Natural killer cell treated with Interleukin-12 subunit alpha and Interleukin-12 subunit beta and Interleukin-15 and Interleukin-18, amount 100 ng/mL, for 72 hours (primary cell): ENCODE measurements at regions not wholly inside any gene's neighbourhood (a gene's known extent, or its start where the extent isn't known, plus 50 kb on each side); places are given as distances from the start of the nearest gene placed in this dataset.
A peak's percentile ranks its signal among the peaks of the same experiment; 100 is the strongest.

ENCODE experiments used
- ATAC-seq, 2 donors: fragments of 150-1000 bp; cut with Tn5 transposase in 1 of 2; sonication (Bioruptor Pico), chemical (Tn5 transposase) in 1 of 2; 2 replicates each; pipeline ENCODE4 v1.10.0; 2021
- DNase-seq: peaks from one replicate; pipeline ENCODE4 v3.0.0; 2022; ENCODE audit warnings: low spot score
- H3K27ac Mint-ChIP-seq, 2 donors: 1 replicate in 1 of 2; 2 replicates in 1 of 2; pipeline ENCODE4 v1.8.0; 2022; ENCODE audit warnings: mixed read lengths in 2 of 2, mild to moderate bottlenecking in 1 of 2, moderate library complexity in 1 of 2
- H3K27me3 Mint-ChIP-seq, 2 donors: 1 replicate in 1 of 2; 2 replicates in 1 of 2; pipeline ENCODE4 v1.8.0; 2022; ENCODE audit warnings: mixed read lengths in 2 of 2
- H3K36me3 Mint-ChIP-seq: one replicate; pipeline ENCODE4 v1.8.0; 2022; ENCODE audit warnings: mixed read lengths
- H3K4me1 Mint-ChIP-seq, 2 donors: 1 replicate in 1 of 2; 2 replicates in 1 of 2; pipeline ENCODE4 v1.8.0; 2022; ENCODE audit warnings: low read depth in 2 of 2, mixed read lengths in 2 of 2, mild to moderate bottlenecking in 1 of 2
- H3K4me3 Mint-ChIP-seq: one replicate; pipeline ENCODE4 v1.8.0; 2022; ENCODE audit warnings: mixed read lengths
- H3K9me3 Mint-ChIP-seq: 2 replicates; pipeline ENCODE4 v1.8.0; 2022; ENCODE audit warnings: mixed read lengths

- ATAC-seq (no peak), DNase-seq (no peak)
- no peak overlapping the region for H3K4me3 Mint-ChIP-seq
- no peak overlapping the region for H3K27ac Mint-ChIP-seq
- no peaks in the 10 kb centered on the region for H3K4me1 Mint-ChIP-seq
- no peaks in the 10 kb centered on the region for H3K27me3 Mint-ChIP-seq
- peaks cover 26% of the 10 kb centered on the region for H3K36me3 Mint-ChIP-seq
- peaks cover 32% of the 10 kb centered on the region for H3K9me3 Mint-ChIP-seq
These were observed 1859.7 kb upstream of the CELF4 start for GRCh38 chr18:39425172-39425850.

- no peaks in the 10 kb centered on the region for H3K27me3 Mint-ChIP-seq
- DNase-seq, result no peak
- no peak overlapping the region for H3K27ac Mint-ChIP-seq
- H3K9me3 Mint-ChIP-seq, result peaks cover 24% of the 10 kb centered on the region
- no peak overlapping the region for H3K4me3 Mint-ChIP-seq
- H3K4me1 Mint-ChIP-seq, result no peaks in the 10 kb centered on the region
- no peak for ATAC-seq
- peaks cover 19% of the 10 kb centered on the region for H3K36me3 Mint-ChIP-seq
These were observed 1858.7 kb upstream of the CELF4 start for GRCh38 chr18:39424261-39424660.

GRCh38 chr18:39421276-39421675, 1855.7 kb upstream of the CELF4 start:
- H3K36me3 Mint-ChIP-seq, result peaks cover 12% of the 10 kb centered on the region
- peaks cover 0 to 4% of the 10 kb centered on the region in 2 donors for H3K4me1 Mint-ChIP-seq
- no peak for DNase-seq
- H3K27ac Mint-ChIP-seq, result no peak overlapping the region
- no peak overlapping the region for H3K4me3 Mint-ChIP-seq
- ATAC-seq, result no peak
- H3K9me3 Mint-ChIP-seq, result peaks cover 17% of the 10 kb centered on the region
- H3K27me3 Mint-ChIP-seq, result no peaks in the 10 kb centered on the region

- H3K27ac Mint-ChIP-seq, result no peak overlapping the region
- no peak for DNase-seq
- no peaks in the 10 kb centered on the region for H3K27me3 Mint-ChIP-seq
- peaks cover 10% of the 10 kb centered on the region for H3K9me3 Mint-ChIP-seq
- no peak overlapping the region for H3K4me3 Mint-ChIP-seq
- no peak for ATAC-seq
- peaks cover 10% of the 10 kb centered on the region for H3K36me3 Mint-ChIP-seq
- peaks cover 0 to 5% of the 10 kb centered on the region in 2 donors for H3K4me1 Mint-ChIP-seq
These were observed 1853.7 kb upstream of the CELF4 start for GRCh38 chr18:39419315-39419714.

- no peaks in the 10 kb centered on the region for H3K27me3 Mint-ChIP-seq
These were observed 1849.9 kb upstream of the CELF4 start for GRCh38 chr18:39415471-39415870.

GRCh38 chr18:39414009-39414700, 1848.6 kb upstream of the CELF4 start:
- no peak for DNase-seq
- H3K9me3 Mint-ChIP-seq, result peaks cover 14% of the 10 kb centered on the region
- H3K4me3 Mint-ChIP-seq, result peak overlapping the region; percentile 7
- H3K27ac Mint-ChIP-seq, result peak overlapping the region; percentile 5 to 84
- H3K4me1 Mint-ChIP-seq, result peaks cover 0 to 8% of the 10 kb centered on the region in 2 donors
- ATAC-seq, result peak; percentile 81 to 91
- H3K27me3 Mint-ChIP-seq, result no peaks in the 10 kb centered on the region
- peaks cover 9% of the 10 kb centered on the region for H3K36me3 Mint-ChIP-seq

More at GRCh38 chr18:39415471-39415870, 1849.9 kb upstream of the CELF4 start:
- H3K4me3 Mint-ChIP-seq, result no peak overlapping the region
- ATAC-seq (peak in 1 of 2 donors; percentile 12), DNase-seq (no peak)
- H3K4me1 Mint-ChIP-seq, result peaks cover 0 to 8% of the 10 kb centered on the region in 2 donors
- no peak overlapping the region for H3K27ac Mint-ChIP-seq
- H3K9me3 Mint-ChIP-seq, result peaks cover 14% of the 10 kb centered on the region
- peaks cover 9% of the 10 kb centered on the region for H3K36me3 Mint-ChIP-seq

- no peak for ATAC-seq
- DNase-seq, result no peak
- Mint-ChIP-seq H3K27ac (no peak overlapping the region), H3K4me3 (no peak overlapping the region), H3K4me1 (no peaks in the 10 kb centered on the region), H3K9me3 (peaks cover 15% of the 10 kb centered on the region), H3K36me3 (peaks cover 8% of the 10 kb centered on the region), H3K27me3 (no peaks in the 10 kb centered on the region)
These were observed 1841.3 kb upstream of the CELF4 start for GRCh38 chr18:39406941-39407340.

GRCh38 chr18:39403121-39403520, 1837.5 kb upstream of the CELF4 start:
- H3K4me1 Mint-ChIP-seq, result no peaks in the 10 kb centered on the region
- H3K4me3 Mint-ChIP-seq, result no peak overlapping the region
- no peak overlapping the region for H3K27ac Mint-ChIP-seq
- peaks cover 4% of the 10 kb centered on the region for H3K36me3 Mint-ChIP-seq
- H3K9me3 Mint-ChIP-seq, result peaks cover 12% of the 10 kb centered on the region
- ATAC-seq (no peak), DNase-seq (no peak)
- H3K27me3 Mint-ChIP-seq, result no peaks in the 10 kb centered on the region

GRCh38 chr18:39399662-39400061, 1834.1 kb upstream of the CELF4 start:
- DNase-seq (no peak), ATAC-seq (no peak)
- Mint-ChIP-seq H3K36me3 (no peaks in the 10 kb centered on the region), H3K27me3 (no peaks in the 10 kb centered on the region), H3K4me1 (no peaks in the 10 kb centered on the region), H3K9me3 (peaks cover 5% of the 10 kb centered on the region), H3K27ac (no peak overlapping the region), H3K4me3 (no peak overlapping the region)

GRCh38 chr18:39396168-39396567, 1830.6 kb upstream of the CELF4 start:
- Mint-ChIP-seq H3K27ac (no peak overlapping the region), H3K9me3 (peaks cover 26% of the 10 kb centered on the region), H3K36me3 (peaks cover 24% of the 10 kb centered on the region), H3K27me3 (no peaks in the 10 kb centered on the region), H3K4me1 (no peaks in the 10 kb centered on the region), H3K4me3 (no peak overlapping the region)
- ATAC-seq, result no peak
- no peak for DNase-seq

GRCh38 chr18:39389800-39390379, 1824.3 kb upstream of the CELF4 start:
- Mint-ChIP-seq H3K9me3 (peaks cover 29% of the 10 kb centered on the region), H3K36me3 (peaks cover 34% of the 10 kb centered on the region), H3K27ac (no peak overlapping the region), H3K4me3 (no peak overlapping the region), H3K27me3 (no peaks in the 10 kb centered on the region), H3K4me1 (no peaks in the 10 kb centered on the region)
- ATAC-seq (no peak), DNase-seq (no peak)

GRCh38 chr18:39380866-39381265, 1815.3 kb upstream of the CELF4 start:
- Mint-ChIP-seq H3K36me3 (peaks cover 5% of the 10 kb centered on the region), H3K27ac (no peak overlapping the region), H3K4me3 (no peak overlapping the region), H3K4me1 (no peaks in the 10 kb centered on the region), H3K27me3 (no peaks in the 10 kb centered on the region), H3K9me3 (peaks cover 7% of the 10 kb centered on the region)
- ATAC-seq (no peak), DNase-seq (no peak)

- H3K9me3 Mint-ChIP-seq, result peaks cover 7% of the 10 kb centered on the region
- no peaks in the 10 kb centered on the region for H3K4me1 Mint-ChIP-seq
- no peak overlapping the region for H3K4me3 Mint-ChIP-seq
- no peak overlapping the region for H3K27ac Mint-ChIP-seq
- no peak for ATAC-seq
- DNase-seq, result no peak
- no peaks in the 10 kb centered on the region for H3K27me3 Mint-ChIP-seq
- peaks cover 4% of the 10 kb centered on the region for H3K36me3 Mint-ChIP-seq
These were observed 1814.7 kb upstream of the CELF4 start for GRCh38 chr18:39380186-39380725.

GRCh38 chr18:39375066-39375465, 1809.5 kb upstream of the CELF4 start:
- H3K27ac Mint-ChIP-seq, result no peak overlapping the region
- no peaks in the 10 kb centered on the region for H3K4me1 Mint-ChIP-seq
- peaks cover 10% of the 10 kb centered on the region for H3K9me3 Mint-ChIP-seq
- ATAC-seq (no peak), DNase-seq (no peak)
- H3K36me3 Mint-ChIP-seq, result peaks cover 4% of the 10 kb centered on the region
- no peaks in the 10 kb centered on the region for H3K27me3 Mint-ChIP-seq
- no peak overlapping the region for H3K4me3 Mint-ChIP-seq
